ENCODE measurements at regions not wholly inside any gene's neighbourhood (a gene's known extent, or its start where the extent isn't known, plus 50 kb on each side); places are given as distances from the start of the nearest gene placed in this dataset.

GRCh38 chr6:147924598-147924997 lies 416.1 kb downstream of the SAMD5 start:
- TF ChIP-seq CTCF (IDR thresholded peaks at IDR 0.05; ENCODE audit: control extremely low read depth, extremely low read depth, low read depth, missing control alignments) = no peak
- CTCF ChIA-PET = no interaction called here
- no peak for DNase-seq (ENCODE audit: extremely low spot score)
- POLR2A ChIA-PET = no interaction called here

GRCh38 chr6:147925826-147926225 lies 416.8 kb upstream of the SASH1 start:
- POLR2A ChIA-PET = interaction anchor here (0.6 kb wide), 1 partner anchor 18 kb away, joined by 3 read pairs; no protein-coding TSS in a partner anchor
- CTCF ChIA-PET = interaction anchor here (0.8 kb wide), 1 partner anchor 10 kb away, joined by 3 read pairs; no protein-coding TSS in a partner anchor
- no peak for DNase-seq (ENCODE audit: extremely low spot score)
- TF ChIP-seq CTCF (IDR thresholded peaks at IDR 0.05; ENCODE audit: control extremely low read depth, extremely low read depth, low read depth, missing control alignments) = no peak

- CTCF ChIA-PET = no interaction called here
- POLR2A ChIA-PET = no interaction called here
- no peak for TF ChIP-seq CTCF (IDR thresholded peaks at IDR 0.05; ENCODE audit: control extremely low read depth, extremely low read depth, low read depth, missing control alignments)
- no peak for DNase-seq (ENCODE audit: extremely low spot score)
These were observed 411.9 kb upstream of the SASH1 start for GRCh38 chr6:147930745-147931144.

GRCh38 chr6:147933224-147933623 lies 409.4 kb upstream of the SASH1 start:
- ChIA-PET CTCF (interaction anchor here (1.0 kb wide), 1 partner anchor 13 kb away, joined by 3 read pairs; no protein-coding TSS in a partner anchor), POLR2A (no interaction called here)
- TF ChIP-seq CTCF (IDR thresholded peaks at IDR 0.05; ENCODE audit: control extremely low read depth, extremely low read depth, low read depth, missing control alignments) = no peak
- DNase-seq (ENCODE audit: extremely low spot score) = no peak

GRCh38 chr6:147935656-147936055 lies 407.0 kb upstream of the SASH1 start:
- TF ChIP-seq CTCF (IDR thresholded peaks at IDR 0.05; ENCODE audit: control extremely low read depth, extremely low read depth, low read depth, missing control alignments) = no peak
- no peak for DNase-seq (ENCODE audit: extremely low spot score)
- POLR2A ChIA-PET = no interaction called here
- CTCF ChIA-PET = interaction anchor here (1.1 to 1.3 kb wide), 3 partner anchors 9 to 15 kb away, joined by 3 to 5 read pairs (median 4); no protein-coding TSS in a partner anchor

- no peak for TF ChIP-seq CTCF (IDR thresholded peaks at IDR 0.05; ENCODE audit: control extremely low read depth, extremely low read depth, low read depth, missing control alignments)
- ChIA-PET CTCF (interaction anchor here (1.5 kb wide), 1 partner anchor 26 kb away, joined by 3 read pairs; no protein-coding TSS in a partner anchor), POLR2A (no interaction called here)
- no peak for DNase-seq (ENCODE audit: extremely low spot score)
These were observed 405.8 kb upstream of the SASH1 start for GRCh38 chr6:147936703-147937470.

Data from GM10248 (cell line).